GM12892 (cell line): ENCODE measurements at regions not wholly inside any gene's neighbourhood (a gene's known extent, or its start where the extent isn't known, plus 50 kb on each side); places are given as distances from the start of the nearest gene placed in this dataset.
"Not testable (repeated sequence)": the region's sequence is repeated elsewhere in the genome, so short reads cannot be mapped to it uniquely, and the experiment has no call there.

Experiments
- DNase-seq: peaks from one replicate; pipeline ENCODE4 v3.0.0; 2011; ENCODE audit not compliant: insufficient read length
- FAIRE-seq: peaks from 2 replicates; lab custom pipeline; 2011; peaks lifted over from hg19 to GRCh38; lab: Jason Lieb, UNC
- POLR2A ChIP-seq: IDR thresholded peaks from 2 replicates; pipeline ENCODE4 v1.6.1; 2011; ENCODE audit warnings: low read depth, low read length, control low read depth
- POLR2AphosphoS5 ChIP-seq: IDR thresholded peaks from 2 replicates; pipeline ENCODE4 v1.6.1; 2011; ENCODE audit warnings: low read depth, low read length, control low read depth
- TAF1 ChIP-seq: IDR thresholded peaks from 2 replicates; pipeline ENCODE4 v1.6.1; 2011; ENCODE audit warnings: low read depth, mild to moderate bottlenecking, control low read depth, low read length, borderline replicate concordance

- TF ChIP-seq POLR2AphosphoS5 (no peak), TAF1 (no peak), POLR2A (no peak)
- no peak for FAIRE-seq
- DNase-seq = no peak
Measured at GRCh38 chr7:52360541-52360940, 674.9 kb upstream of the POM121L12 start.

- DNase-seq (no peak), FAIRE-seq (no peak)
- TF ChIP-seq POLR2A (no peak), TAF1 (no peak), POLR2AphosphoS5 (no peak)
Measured at GRCh38 chr7:52355053-52355452, 680.4 kb upstream of the POM121L12 start.

GRCh38 chr7:52352013-52352981 is 683.1 kb upstream of the POM121L12 start:
- FAIRE-seq (no peak), DNase-seq (no peak)
- no peak for TF ChIP-seq TAF1
- no peak for TF ChIP-seq POLR2A
- TF ChIP-seq POLR2AphosphoS5 = no peak

- FAIRE-seq (no peak), DNase-seq (no peak)
Measured at GRCh38 chr7:52344015-52344414, 691.4 kb upstream of the POM121L12 start.

GRCh38 chr7:52340067-52340466 is 695.4 kb upstream of the POM121L12 start:
- no peak for TF ChIP-seq TAF1
- TF ChIP-seq POLR2AphosphoS5 = no peak
- no peak for TF ChIP-seq POLR2A
- FAIRE-seq = no peak

More at GRCh38 chr7:52344015-52344414, 691.4 kb upstream of the POM121L12 start:
- TF ChIP-seq POLR2A = no peak

GRCh38 chr7:52328328-52328727 is 707.1 kb upstream of the POM121L12 start:
- FAIRE-seq, DNase-seq: not testable (repeated sequence)

More at GRCh38 chr7:52340067-52340466, 695.4 kb upstream of the POM121L12 start:
- no peak for DNase-seq

GRCh38 chr7:52325237-52325636 is 710.2 kb upstream of the POM121L12 start:
- TF ChIP-seq POLR2A = no peak
- TF ChIP-seq TAF1 = no peak
- TF ChIP-seq POLR2AphosphoS5 = no peak
- DNase-seq (no peak), FAIRE-seq (no peak)

- DNase-seq (no peak), FAIRE-seq (no peak)
Measured at GRCh38 chr7:52323202-52323746, 712.2 kb upstream of the POM121L12 start.

GRCh38 chr7:52320610-52321009 is 714.8 kb upstream of the POM121L12 start:
- FAIRE-seq (no peak), DNase-seq (no peak)
- no peak for TF ChIP-seq POLR2AphosphoS5
- TF ChIP-seq POLR2A = no peak
- no peak for TF ChIP-seq TAF1

More at GRCh38 chr7:52323202-52323746, 712.2 kb upstream of the POM121L12 start:
- TF ChIP-seq POLR2A (no peak), TAF1 (no peak), POLR2AphosphoS5 (no peak)

- no peak for TF ChIP-seq POLR2A
- no peak for TF ChIP-seq TAF1
- no peak for TF ChIP-seq POLR2AphosphoS5
- FAIRE-seq = no peak
Measured at GRCh38 chr7:52317921-52318320, 717.5 kb upstream of the POM121L12 start.

GRCh38 chr7:52311886-52312285 is 723.5 kb upstream of the POM121L12 start:
- DNase-seq = no peak
- FAIRE-seq = no peak
- TF ChIP-seq POLR2A (no peak), POLR2AphosphoS5 (no peak), TAF1 (no peak)

More at GRCh38 chr7:52317921-52318320, 717.5 kb upstream of the POM121L12 start:
- no peak for DNase-seq

GRCh38 chr7:52309631-52310030 is 725.8 kb upstream of the POM121L12 start:
- DNase-seq = no peak
- TF ChIP-seq POLR2A = no peak
- no peak for TF ChIP-seq POLR2AphosphoS5
- TF ChIP-seq TAF1 = no peak
- FAIRE-seq = no peak
